ENCODE measurements at regions not wholly inside any gene's neighbourhood (a gene's known extent, or its start where the extent isn't known, plus 50 kb on each side); places are given as distances from the start of the nearest gene placed in this dataset.

GRCh38 chr3:69435274-69436265 lies 49.7 kb upstream of the FRMD4B start:
- H3K9me2 ChIP-seq (ENCODE audit: insufficient read depth): no peaks in the 10 kb centered on the region
- no peaks in the 10 kb centered on the region for H3K79me2 ChIP-seq (ENCODE audit: low read depth)
- BruUV-seq (replicated peaks): no TSS peak
- TF ChIP-seq EZH2 (IDR thresholded peaks at IDR 0.05; ENCODE audit: low read depth) (no peak), CTCF (conservative IDR thresholded peaks at IDR 0.05) (no peak)
- H3K4me3 ChIP-seq: no peak overlapping the region
- peaks cover 9% of the 10 kb centered on the region for H3K4me1 ChIP-seq (replicated peaks; ENCODE audit: insufficient read depth)
- ChIA-PET CTCF (no interaction called here), POLR2A (ENCODE audit: unreplicated experiment) (no interaction called here)
- no peak overlapping the region for H2AFZ ChIP-seq
- no peaks in the 10 kb centered on the region for H3K27me3 ChIP-seq (ENCODE audit: insufficient read depth, low read depth)
- intact Hi-C loops (cut with micrococcal nuclease; ENCODE audit: unreplicated experiment): no loop called here
- H3F3A ChIP-seq (ENCODE audit: insufficient read depth, low read depth): no peaks in the 10 kb centered on the region
- H3K36me3 ChIP-seq (ENCODE audit: low read depth): no peaks in the 10 kb centered on the region
- no peaks in the 10 kb centered on the region for H3K9me3 ChIP-seq (ENCODE audit: insufficient read depth, low read depth)
- no peaks in the 10 kb centered on the region for H4K20me1 ChIP-seq (ENCODE audit: insufficient read depth)
- no peak overlapping the region for H3K4me2 ChIP-seq
- no peak for DNase-seq
- no peak overlapping the region for H3K27ac ChIP-seq
